ENCODE measurements at regions not wholly inside any gene's neighbourhood (a gene's known extent, or its start where the extent isn't known, plus 50 kb on each side); places are given as distances from the start of the nearest gene placed in this dataset.

- H3K36me3 Mint-ChIP-seq: no peaks in the 10 kb centered on the region
- Histone ChIP-seq H3K4me3 (ENCODE audit: low read length) (no peak overlapping the region), H3K27ac (ENCODE audit: low read length) (no peak overlapping the region), H3K4me1 (ENCODE audit: control insufficient read depth, insufficient read depth, low read length) (no peaks in the 10 kb centered on the region), H3K27me3 (ENCODE audit: control insufficient read depth, insufficient read depth, low read length) (no peaks in the 10 kb centered on the region), H3K36me3 (ENCODE audit: control insufficient read depth, insufficient read depth, low read length) (no peaks in the 10 kb centered on the region), H3K9me3 (ENCODE audit: control insufficient read depth, insufficient read depth, low read length) (no peaks in the 10 kb centered on the region)
- H3K9me3 Mint-ChIP-seq: peaks cover 5 to 9% of the 10 kb centered on the region in 2 donors
- no peak overlapping the region for H3K27ac Mint-ChIP-seq
- TF ChIP-seq CTCF (IDR thresholded peaks at IDR 0.05): no peak
- no peaks in the 10 kb centered on the region for H3K4me1 Mint-ChIP-seq
- ATAC-seq (no peak), DNase-seq (no peak)
- H3K27me3 Mint-ChIP-seq (ENCODE audit: low read depth in 2 of 2): no peaks in the 10 kb centered on the region
- intact Hi-C loops (cut with micrococcal nuclease): no loop called here
- no peak overlapping the region for H3K4me3 Mint-ChIP-seq
- WGBS (ENCODE audit: insufficient coverage): 93% methylated on average over 1 of the region's 1 CpG
Measured at GRCh38 chr18:67007085-67007484, 403.2 kb upstream of the CDH19 start.

GRCh38 chr18:67001052-67001451 lies 397.2 kb upstream of the CDH19 start:
- WGBS (ENCODE audit: insufficient coverage): 79% methylated on average over 4 of the region's 4 CpGs
- H3K27ac Mint-ChIP-seq: no peak overlapping the region

GRCh38 chr18:66999003-66999402 lies 395.1 kb upstream of the CDH19 start:
- H3K4me1 ChIP-seq (ENCODE audit: control insufficient read depth, insufficient read depth, low read length): no peaks in the 10 kb centered on the region
- Mint-ChIP-seq H3K4me3 (no peak overlapping the region), H3K36me3 (peaks cover 8% of the 10 kb centered on the region), H3K27me3 (ENCODE audit: low read depth in 2 of 2) (no peaks in the 10 kb centered on the region), H3K9me3 (peaks cover 17 to 18% of the 10 kb centered on the region in 2 donors), H3K4me1 (no peaks in the 10 kb centered on the region), H3K27ac (no peak overlapping the region)
- H3K27ac ChIP-seq (ENCODE audit: low read length): no peak overlapping the region
- no peaks in the 10 kb centered on the region for H3K9me3 ChIP-seq (ENCODE audit: control insufficient read depth, insufficient read depth, low read length)
- no peaks in the 10 kb centered on the region for H3K27me3 ChIP-seq (ENCODE audit: control insufficient read depth, insufficient read depth, low read length)
- TF ChIP-seq CTCF (IDR thresholded peaks at IDR 0.05): no peak
- ATAC-seq (no peak), DNase-seq (no peak)
- intact Hi-C loops (cut with micrococcal nuclease): no loop called here
- no peaks in the 10 kb centered on the region for H3K36me3 ChIP-seq (ENCODE audit: control insufficient read depth, insufficient read depth, low read length)
- no peak overlapping the region for H3K4me3 ChIP-seq (ENCODE audit: low read length)

More at GRCh38 chr18:67001052-67001451, 397.2 kb upstream of the CDH19 start:
- Histone ChIP-seq H3K27ac (ENCODE audit: low read length) (no peak overlapping the region), H3K4me3 (ENCODE audit: low read length) (no peak overlapping the region), H3K27me3 (ENCODE audit: control insufficient read depth, insufficient read depth, low read length) (no peaks in the 10 kb centered on the region), H3K4me1 (ENCODE audit: control insufficient read depth, insufficient read depth, low read length) (no peaks in the 10 kb centered on the region), H3K9me3 (ENCODE audit: control insufficient read depth, insufficient read depth, low read length) (no peaks in the 10 kb centered on the region), H3K36me3 (ENCODE audit: control insufficient read depth, insufficient read depth, low read length) (no peaks in the 10 kb centered on the region)
- intact Hi-C loops (cut with micrococcal nuclease): no loop called here
- peaks cover 14 to 16% of the 10 kb centered on the region in 2 donors for H3K9me3 Mint-ChIP-seq
- peaks cover 8% of the 10 kb centered on the region for H3K36me3 Mint-ChIP-seq
- ATAC-seq (no peak), DNase-seq (no peak)
- no peaks in the 10 kb centered on the region for H3K4me1 Mint-ChIP-seq
- no peak overlapping the region for H3K4me3 Mint-ChIP-seq
- no peak for TF ChIP-seq CTCF (IDR thresholded peaks at IDR 0.05)
- no peaks in the 10 kb centered on the region for H3K27me3 Mint-ChIP-seq (ENCODE audit: low read depth in 2 of 2)

GRCh38 chr18:66995270-66995669 lies 391.4 kb upstream of the CDH19 start:
- Mint-ChIP-seq H3K4me3 (no peak overlapping the region), H3K27ac (no peak overlapping the region), H3K27me3 (ENCODE audit: low read depth in 2 of 2) (no peaks in the 10 kb centered on the region), H3K9me3 (peaks cover 18 to 21% of the 10 kb centered on the region in 2 donors), H3K4me1 (no peaks in the 10 kb centered on the region), H3K36me3 (peaks cover 8% of the 10 kb centered on the region)
- no peak for TF ChIP-seq CTCF (IDR thresholded peaks at IDR 0.05)
- Histone ChIP-seq H3K27ac (ENCODE audit: low read length) (no peak overlapping the region), H3K9me3 (ENCODE audit: control insufficient read depth, insufficient read depth, low read length) (no peaks in the 10 kb centered on the region), H3K27me3 (ENCODE audit: control insufficient read depth, insufficient read depth, low read length) (no peaks in the 10 kb centered on the region), H3K36me3 (ENCODE audit: control insufficient read depth, insufficient read depth, low read length) (no peaks in the 10 kb centered on the region), H3K4me1 (ENCODE audit: control insufficient read depth, insufficient read depth, low read length) (no peaks in the 10 kb centered on the region), H3K4me3 (ENCODE audit: low read length) (no peak overlapping the region)
- DNase-seq (no peak), ATAC-seq (no peak)
- WGBS (ENCODE audit: insufficient coverage): 79% methylated on average over 2 of the region's 2 CpGs
- intact Hi-C loops (cut with micrococcal nuclease): no loop called here

Measured in natural killer cell (primary cell).